ENCODE measurements at regions not wholly inside any gene's neighbourhood (a gene's known extent, or its start where the extent isn't known, plus 50 kb on each side); places are given as distances from the start of the nearest gene placed in this dataset.

DNA sequence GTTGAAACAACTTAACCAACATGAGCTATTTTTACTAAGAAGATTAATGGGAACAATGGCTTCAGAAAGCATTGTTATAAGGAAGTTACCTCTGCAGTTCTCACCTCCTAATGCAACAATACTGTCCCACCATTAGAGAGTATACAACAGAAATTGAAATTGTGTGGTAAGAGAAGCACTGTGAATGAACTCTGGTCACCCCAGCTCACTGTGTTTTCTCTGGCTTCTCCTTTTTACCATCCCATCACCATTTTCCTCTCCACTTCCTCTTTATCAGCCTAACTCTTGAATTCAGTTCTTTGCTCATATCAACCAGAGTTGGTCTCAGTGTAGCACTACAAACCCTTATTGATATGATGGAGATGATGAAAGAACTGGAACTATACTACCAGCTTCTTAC lies 138.0 kb upstream of the POU2AF2 start:
- TF ChIP-seq CTCF (IDR thresholded peaks at IDR 0.05): no peak
- no peak for TF ChIP-seq POLR2A (IDR thresholded peaks at IDR 0.05)

All from testis (tissue), 2 donors.